Right cardiac atrium (tissue), 5 donors: ENCODE measurements at regions not wholly inside any gene's neighbourhood (a gene's known extent, or its start where the extent isn't known, plus 50 kb on each side); places are given as distances from the start of the nearest gene placed in this dataset.
A peak's percentile ranks its signal among the peaks of the same experiment; 100 is the strongest.

Source experiments
- ATAC-seq, 2 donors: fragments of 200-7000 bp; cut with Tn5 transposase; one replicate each; pipeline versions ENCODE4 v1.8.0 to v1.9.1; 2020; ENCODE audit warnings: moderate library complexity in 2 of 2, mild to moderate bottlenecking in 1 of 2
- DNase-seq, 3 donors: peaks; one replicate each; pipeline ENCODE4 v3.0.0-alpha.2; 2020
- H3K27ac ChIP-seq: one replicate; pipeline ENCODE4 v1.5.1; 2013; ENCODE audit warnings: mild to moderate bottlenecking, low read length, control low read depth, moderate library complexity
- H3K27me3 ChIP-seq: one replicate; pipeline ENCODE4 v1.6.1; 2013; ENCODE audit not compliant: control insufficient read depth, insufficient read depth
- H3K4me1 ChIP-seq: one replicate; pipeline ENCODE4 v1.6.1; 2013; ENCODE audit warnings: low read length; ENCODE audit not compliant: control insufficient read depth, insufficient read depth
- H3K4me3 ChIP-seq: one replicate; pipeline ENCODE4 v1.5.1; 2013; ENCODE audit warnings: low read length, control low read depth
- H3K9me3 ChIP-seq: one replicate; pipeline ENCODE4 v1.6.1; 2013; ENCODE audit warnings: low read length; ENCODE audit not compliant: control insufficient read depth
- WGBS: extraction: QIAGEN DNeasy Blood & Tissue Kit; methylation state at CpG from one replicate; pipeline ENCODE4 v1.1.7; 2013; 5-methylcytosine and 5-hydroxymethylcytosine counted together
- intact Hi-C, 4 donors: fragments of 100-400 bp; cut with DNase I; formaldehyde crosslinking; loops; one replicate each; pipeline versions ENCODE4 v1.11.0 to v1.14.0; 2022 to 2023
- donor health status: healthy with polysubstance abuse.
- donor health status: DM: no; HTN: yes; CAD: no.
- donor health status: DM: no; HTN: no; CAD: no.
- donor health status: DM: no; HTN: yes; CAD: no; lungs with severe emphysema.
- donor health status: DM: yes; HTN: yes; CAD: no.

GRCh38 chr10:106424981-106425380 is 739.5 kb downstream of the SORCS1 start:
- ATAC-seq: no peak
- 78% methylated on average over 1 of the region's 1 CpG for WGBS

DNA sequence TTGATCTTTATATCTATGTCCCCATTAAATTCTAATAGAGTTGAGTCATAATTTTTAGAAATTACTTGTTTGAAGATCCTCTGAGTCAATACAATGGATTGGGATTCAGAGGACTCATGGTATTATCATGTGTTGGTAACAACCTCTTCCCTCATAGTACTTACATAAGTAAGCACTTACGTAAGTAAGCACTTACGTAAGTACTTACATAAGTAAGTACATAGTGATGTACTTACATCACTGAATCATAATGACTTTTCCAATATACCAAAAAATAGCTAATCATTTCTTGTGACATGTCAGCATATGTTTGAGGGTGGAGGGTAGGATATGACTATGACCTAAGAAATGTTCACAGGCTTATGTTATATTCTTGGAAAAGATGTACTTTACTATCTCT is 740.5 kb downstream of the SORCS1 start:
- intact Hi-C loops: no loop called here
- H3K9me3 ChIP-seq: no peaks in the 10 kb centered on the region
- 86% methylated on average over 2 of the region's 2 CpGs for WGBS

More at GRCh38 chr10:106424981-106425380, 739.5 kb downstream of the SORCS1 start:
- H3K4me3 ChIP-seq: no peak overlapping the region
- intact Hi-C loops: no loop called here
- no peak for DNase-seq
- H3K9me3 ChIP-seq: no peaks in the 10 kb centered on the region
- no peak overlapping the region for H3K27ac ChIP-seq
- no peaks in the 10 kb centered on the region for H3K27me3 ChIP-seq
- H3K4me1 ChIP-seq: no peaks in the 10 kb centered on the region

GRCh38 chr10:106410331-106410730 is 754.2 kb downstream of the SORCS1 start:
- Histone ChIP-seq H3K27me3 (no peaks in the 10 kb centered on the region), H3K4me3 (no peak overlapping the region), H3K9me3 (no peaks in the 10 kb centered on the region), H3K4me1 (no peaks in the 10 kb centered on the region), H3K27ac (no peak overlapping the region)
- intact Hi-C loops: no loop called here
- WGBS: 55% methylated on average over 1 of the region's 1 CpG
- ATAC-seq (no peak), DNase-seq (no peak)

More for the DNA sequence above, 740.5 kb downstream of the SORCS1 start:
- Histone ChIP-seq H3K4me1 (no peaks in the 10 kb centered on the region), H3K4me3 (no peak overlapping the region), H3K27me3 (no peaks in the 10 kb centered on the region), H3K27ac (no peak overlapping the region)
- ATAC-seq (no peak), DNase-seq (no peak)

- intact Hi-C loops: no loop called here
- ATAC-seq: no peak
- no peak for DNase-seq
- 42% methylated on average over 4 of the region's 4 CpGs for WGBS
- H3K4me1 ChIP-seq: no peaks in the 10 kb centered on the region
- no peak overlapping the region for H3K27ac ChIP-seq
- no peak overlapping the region for H3K4me3 ChIP-seq
- H3K27me3 ChIP-seq: no peaks in the 10 kb centered on the region
- no peaks in the 10 kb centered on the region for H3K9me3 ChIP-seq
These were observed 759.4 kb downstream of the SORCS1 start for GRCh38 chr10:106405141-106405540.

- H3K4me3 ChIP-seq: no peak overlapping the region
- H3K4me1 ChIP-seq: no peaks in the 10 kb centered on the region
- H3K9me3 ChIP-seq: no peaks in the 10 kb centered on the region
- 67% methylated on average over 2 of the region's 2 CpGs for WGBS
- intact Hi-C loops: no loop called here
- no peaks in the 10 kb centered on the region for H3K27me3 ChIP-seq
- peak in 1 of 2 donors; percentile 79 for ATAC-seq
- no peak overlapping the region for H3K27ac ChIP-seq
- no peak for DNase-seq
These were observed 762.0 kb downstream of the SORCS1 start for GRCh38 chr10:106402458-106402857.

DNA sequence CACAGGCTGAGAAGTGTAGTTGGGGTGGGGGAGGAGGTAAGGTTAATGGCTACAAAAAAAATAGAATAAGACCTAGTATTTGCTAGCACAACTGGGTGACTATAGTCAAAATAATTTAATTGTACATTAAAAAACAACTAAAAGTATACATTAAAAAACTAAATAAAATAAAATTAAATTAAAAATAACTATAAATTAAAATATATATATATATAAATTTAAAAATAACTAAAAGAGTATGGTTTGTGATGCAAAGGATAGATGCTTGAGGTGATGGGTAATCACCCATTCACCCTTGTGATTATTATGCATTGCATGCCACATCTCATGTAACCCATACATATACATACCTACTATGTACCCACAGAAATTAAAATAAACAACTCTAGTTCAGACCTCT is 762.5 kb downstream of the SORCS1 start:
- Histone ChIP-seq H3K4me3 (no peak overlapping the region), H3K27ac (no peak overlapping the region), H3K9me3 (no peaks in the 10 kb centered on the region), H3K27me3 (no peaks in the 10 kb centered on the region), H3K4me1 (no peaks in the 10 kb centered on the region)
- ATAC-seq (no peak), DNase-seq (no peak)
- intact Hi-C loops: no loop called here

GRCh38 chr10:106401161-106401560 is 763.3 kb downstream of the SORCS1 start:
- Histone ChIP-seq H3K9me3 (no peaks in the 10 kb centered on the region), H3K4me1 (no peaks in the 10 kb centered on the region), H3K27ac (no peak overlapping the region), H3K27me3 (no peaks in the 10 kb centered on the region), H3K4me3 (no peak overlapping the region)
- intact Hi-C loops: no loop called here
- ATAC-seq: no peak
- no peak for DNase-seq

- H3K27ac ChIP-seq: no peak overlapping the region
- intact Hi-C loops: no loop called here
- no peaks in the 10 kb centered on the region for H3K9me3 ChIP-seq
- no peaks in the 10 kb centered on the region for H3K27me3 ChIP-seq
- 48% methylated on average over 4 of the region's 4 CpGs for WGBS
- H3K4me1 ChIP-seq: no peaks in the 10 kb centered on the region
- ATAC-seq (no peak), DNase-seq (no peak)
- H3K4me3 ChIP-seq: no peak overlapping the region
These were observed 765.4 kb downstream of the SORCS1 start for GRCh38 chr10:106399112-106399511.

GRCh38 chr10:106396192-106396591 is 768.3 kb downstream of the SORCS1 start:
- Histone ChIP-seq H3K9me3 (no peaks in the 10 kb centered on the region), H3K27me3 (no peaks in the 10 kb centered on the region), H3K4me1 (no peaks in the 10 kb centered on the region), H3K4me3 (no peak overlapping the region), H3K27ac (no peak overlapping the region)
- intact Hi-C loops: no loop called here
- DNase-seq: no peak
- 41% methylated on average over 2 of the region's 2 CpGs for WGBS
- no peak for ATAC-seq

DNA sequence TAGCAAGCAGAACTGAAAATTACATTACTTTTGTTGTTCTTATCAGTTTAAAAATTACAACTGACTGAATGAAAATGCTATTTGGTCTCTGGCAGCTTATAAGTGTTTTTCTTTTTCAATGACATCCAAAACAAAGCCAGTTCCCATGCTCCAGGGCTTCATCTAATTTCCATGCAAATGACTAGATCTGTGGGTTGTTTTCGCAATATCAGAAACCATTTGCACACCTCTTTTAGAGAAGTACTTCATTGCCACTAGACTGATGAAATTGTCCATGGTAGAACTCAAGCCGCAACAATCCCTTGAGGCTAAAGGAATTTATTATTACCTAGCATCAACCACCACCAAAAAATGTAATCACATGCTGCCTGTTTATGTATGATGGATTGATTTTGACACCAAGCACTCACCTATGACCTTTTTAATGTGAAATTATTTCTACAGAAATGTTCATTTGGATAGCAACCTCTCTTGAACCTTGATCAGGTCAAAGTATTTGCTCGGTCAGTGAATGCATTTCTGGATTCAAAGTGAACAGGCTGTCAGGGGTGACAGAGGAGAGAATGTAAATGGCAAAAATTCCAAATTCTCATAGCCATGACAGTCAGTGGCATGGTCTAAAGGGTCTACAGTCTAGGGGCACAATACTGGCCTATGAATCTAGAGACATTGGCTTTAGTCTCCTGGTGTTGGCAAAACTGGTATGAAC is 769.3 kb downstream of the SORCS1 start:
- Histone ChIP-seq H3K4me3 (no peak overlapping the region), H3K9me3 (no peaks in the 10 kb centered on the region), H3K27me3 (no peaks in the 10 kb centered on the region), H3K27ac (no peak overlapping the region), H3K4me1 (no peaks in the 10 kb centered on the region)
- DNase-seq: no peak
- intact Hi-C loops: no loop called here
- ATAC-seq: no peak
- 55% methylated on average over 3 of the region's 3 CpGs for WGBS

- intact Hi-C loops: no loop called here
- Histone ChIP-seq H3K27ac (no peak overlapping the region), H3K9me3 (no peaks in the 10 kb centered on the region), H3K4me3 (no peak overlapping the region), H3K4me1 (no peaks in the 10 kb centered on the region), H3K27me3 (no peaks in the 10 kb centered on the region)
- ATAC-seq (peak in 1 of 2 donors; percentile 16), DNase-seq (no peak)
- WGBS: 65% methylated on average over 4 of the region's 4 CpGs
These were observed 771.7 kb downstream of the SORCS1 start for GRCh38 chr10:106392778-106393177.

- ATAC-seq: no peak
- no peak overlapping the region for H3K4me3 ChIP-seq
- H3K9me3 ChIP-seq: no peaks in the 10 kb centered on the region
- H3K4me1 ChIP-seq: no peaks in the 10 kb centered on the region
- no peak overlapping the region for H3K27ac ChIP-seq
- no peaks in the 10 kb centered on the region for H3K27me3 ChIP-seq
- intact Hi-C loops: no loop called here
- no peak for DNase-seq
These were observed 777.4 kb downstream of the SORCS1 start for GRCh38 chr10:106387063-106387462.
